Omental fat pad (tissue), 3 donors: ENCODE measurements at regions not wholly inside any gene's neighbourhood (a gene's known extent, or its start where the extent isn't known, plus 50 kb on each side); places are given as distances from the start of the nearest gene placed in this dataset.

ENCODE experiments used
- ATAC-seq: fragments of 150-250 bp; one replicate; pipeline ENCODE4 v1.9.1; 2016; ENCODE audit warnings: mild to moderate bottlenecking, moderate library complexity; ENCODE audit not compliant: low FRiP score
- DNase-seq: peaks from one replicate; pipeline ENCODE4 v3.0.0-alpha.2; 2019; ENCODE audit warnings: low spot score
- CTCF ChIP-seq, 3 donors: fragments of 450-650 bp; IDR thresholded peaks; one replicate each; pipeline ENCODE4 v1.5.1; 2016 to 2017; ENCODE audit warnings: antibody characterized with exemption in 3 of 3, mild to moderate bottlenecking in 3 of 3, moderate library complexity in 2 of 3

- ATAC-seq (no peak), DNase-seq (no peak)
- no peak for TF ChIP-seq CTCF (IDR thresholded peaks at IDR 0.05)
Observed at GRCh38 chr6:51456282-51456681, 631.1 kb downstream of the PKHD1 start.

GRCh38 chr6:51459958-51460357 lies 627.5 kb downstream of the PKHD1 start:
- no peak for DNase-seq
- no peak for ATAC-seq
- TF ChIP-seq CTCF (IDR thresholded peaks at IDR 0.05), result no peak

- no peak for DNase-seq
- TF ChIP-seq CTCF (IDR thresholded peaks at IDR 0.05), result no peak
- no peak for ATAC-seq
Observed at GRCh38 chr6:51462896-51463295, 624.5 kb downstream of the PKHD1 start.

GRCh38 chr6:51463321-51463720 lies 624.1 kb downstream of the PKHD1 start:
- ATAC-seq, result no peak
- no peak for TF ChIP-seq CTCF (IDR thresholded peaks at IDR 0.05)

GRCh38 chr6:51464956-51465355 lies 622.5 kb downstream of the PKHD1 start:
- ATAC-seq, result no peak
- DNase-seq, result no peak
- TF ChIP-seq CTCF (IDR thresholded peaks at IDR 0.05), result no peak

More at GRCh38 chr6:51463321-51463720, 624.1 kb downstream of the PKHD1 start:
- DNase-seq, result no peak

GRCh38 chr6:51466427-51466826 lies 621.0 kb downstream of the PKHD1 start:
- DNase-seq (no peak), ATAC-seq (no peak)
- no peak for TF ChIP-seq CTCF (IDR thresholded peaks at IDR 0.05)

GRCh38 chr6:51467231-51467952 lies 620.0 kb downstream of the PKHD1 start:
- TF ChIP-seq CTCF (IDR thresholded peaks at IDR 0.05), result no peak
- no peak for DNase-seq
- no peak for ATAC-seq
